Uterus (tissue), 3 donors: ENCODE measurements at regions not wholly inside any gene's neighbourhood (a gene's known extent, or its start where the extent isn't known, plus 50 kb on each side); places are given as distances from the start of the nearest gene placed in this dataset.

Experiments used
- DNase-seq, 2 donors: peaks; one replicate each; pipeline ENCODE4 v3.0.0-alpha.2; 2019 to 2020
- H3K27ac ChIP-seq, 2 donors: fragments of 200-600 bp; sonication (generic); 1 replicate in 1 of 2; 2 replicates in 1 of 2; pipeline ENCODE4 v1.5.1; 2016 to 2018
- H3K27me3 ChIP-seq, 2 donors: fragments of 200-600 bp; sonication (generic); one replicate each; pipeline ENCODE4 v1.5.1; 2018 to 2019; ENCODE audit warnings: control low read depth in 1 of 2
- H3K36me3 ChIP-seq, 2 donors: fragments of 200-600 bp; sonication (generic); one replicate each; pipeline ENCODE4 v1.5.1; 2019; ENCODE audit warnings: control low read depth in 1 of 2
- H3K4me1 ChIP-seq, 2 donors: fragments of 200-600 bp; sonication (generic); one replicate each; pipeline ENCODE4 v1.5.1; 2018 to 2019; ENCODE audit warnings: control low read depth in 1 of 2
- H3K4me3 ChIP-seq, 2 donors: fragments of 200-600 bp; sonication (generic); 1 replicate in 1 of 2; 2 replicates in 1 of 2; pipeline ENCODE4 v1.5.1; 2018 to 2019; ENCODE audit warnings: mild to moderate bottlenecking in 1 of 2
- H3K9me3 ChIP-seq, 2 donors: fragments of 200-600 bp; sonication (generic); one replicate each; pipeline ENCODE4 v1.5.1; 2019; ENCODE audit warnings: control low read depth in 1 of 2
- POLR2A ChIP-seq, 2 donors: fragments of 450-650 bp; IDR thresholded peaks; one replicate each; pipeline ENCODE4 v1.6.1; 2016; ENCODE audit warnings: antibody characterized with exemption in 2 of 2, mild to moderate bottlenecking in 1 of 2, moderate library complexity in 1 of 2
- intact Hi-C: fragments of 100-400 bp; cut with DNase I; formaldehyde crosslinking; loops from one replicate; pipeline ENCODE4 v1.15.1; 2023; ENCODE audit warnings: low total_unique reads
- TF ChIP-seq, protein P1 (sequence below), 4 experiments: fragments of 200-600 bp in 2 of 4; fragments of 450-650 bp in 2 of 4; sonication (generic) in 2 of 4; IDR thresholded peaks; one replicate each; pipeline ENCODE4 v1.5.1; 2016 to 2019; ENCODE audit warnings: antibody characterized with exemption in 4 of 4, mild to moderate bottlenecking in 2 of 4, moderate library complexity in 1 of 4
- donor health status: DM: yes; HTN: yes; CAD: no.

DNA sequence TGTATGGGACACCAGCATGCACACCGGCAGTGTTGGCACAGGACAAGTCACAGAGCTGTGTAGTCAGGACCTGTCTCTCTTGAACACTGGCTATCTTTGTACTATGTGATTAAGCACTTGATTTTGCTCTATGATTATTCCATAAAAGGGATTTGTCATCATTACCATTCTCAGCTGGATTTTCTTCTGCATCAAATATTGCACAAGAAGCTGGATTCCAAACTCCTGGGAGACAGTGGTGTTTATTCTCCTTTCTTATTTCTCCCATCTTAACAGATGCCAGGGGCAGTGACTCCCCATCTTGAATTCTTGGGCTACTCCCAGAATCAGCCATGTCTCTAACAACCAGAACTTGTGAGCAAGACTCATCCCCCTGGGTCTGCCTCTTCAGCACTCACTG is 62.5 kb upstream of the GNAZ start:
- intact Hi-C loops: no loop called here
- Histone ChIP-seq H3K36me3 (no peaks in the 10 kb centered on the region), H3K27ac (no peak overlapping the region), H3K9me3 (no peaks in the 10 kb centered on the region), H3K27me3 (no peaks in the 10 kb centered on the region), H3K4me1 (no peaks in the 10 kb centered on the region), H3K4me3 (no peak overlapping the region)
- TF ChIP-seq, protein P1, sequence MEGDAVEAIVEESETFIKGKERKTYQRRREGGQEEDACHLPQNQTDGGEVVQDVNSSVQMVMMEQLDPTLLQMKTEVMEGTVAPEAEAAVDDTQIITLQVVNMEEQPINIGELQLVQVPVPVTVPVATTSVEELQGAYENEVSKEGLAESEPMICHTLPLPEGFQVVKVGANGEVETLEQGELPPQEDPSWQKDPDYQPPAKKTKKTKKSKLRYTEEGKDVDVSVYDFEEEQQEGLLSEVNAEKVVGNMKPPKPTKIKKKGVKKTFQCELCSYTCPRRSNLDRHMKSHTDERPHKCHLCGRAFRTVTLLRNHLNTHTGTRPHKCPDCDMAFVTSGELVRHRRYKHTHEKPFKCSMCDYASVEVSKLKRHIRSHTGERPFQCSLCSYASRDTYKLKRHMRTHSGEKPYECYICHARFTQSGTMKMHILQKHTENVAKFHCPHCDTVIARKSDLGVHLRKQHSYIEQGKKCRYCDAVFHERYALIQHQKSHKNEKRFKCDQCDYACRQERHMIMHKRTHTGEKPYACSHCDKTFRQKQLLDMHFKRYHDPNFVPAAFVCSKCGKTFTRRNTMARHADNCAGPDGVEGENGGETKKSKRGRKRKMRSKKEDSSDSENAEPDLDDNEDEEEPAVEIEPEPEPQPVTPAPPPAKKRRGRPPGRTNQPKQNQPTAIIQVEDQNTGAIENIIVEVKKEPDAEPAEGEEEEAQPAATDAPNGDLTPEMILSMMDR (IDR thresholded peaks at IDR 0.05): no peak
- no peak for TF ChIP-seq POLR2A (IDR thresholded peaks at IDR 0.05)
- no peak for DNase-seq

GRCh38 chr22:23008896-23009295 is 61.4 kb upstream of the GNAZ start:
- Histone ChIP-seq H3K4me3 (no peak overlapping the region), H3K4me1 (no peaks in the 10 kb centered on the region), H3K36me3 (no peaks in the 10 kb centered on the region), H3K27ac (no peak overlapping the region), H3K27me3 (no peaks in the 10 kb centered on the region), H3K9me3 (no peaks in the 10 kb centered on the region)
- no peak for TF ChIP-seq POLR2A (IDR thresholded peaks at IDR 0.05)
- TF ChIP-seq, protein P1 (IDR thresholded peaks at IDR 0.05): no peak
- no peak for DNase-seq
- intact Hi-C loops: no loop called here
